ENCODE measurements at regions not wholly inside any gene's neighbourhood (a gene's known extent, or its start where the extent isn't known, plus 50 kb on each side); places are given as distances from the start of the nearest gene placed in this dataset.

- DNase-seq (ENCODE audit: low read depth): no peak
- no peak for TF ChIP-seq CTCF (IDR thresholded peaks at IDR 0.05; ENCODE audit: insufficient read depth, low read length)
- H3K4me3 ChIP-seq (ENCODE audit: low read depth, low read length): no peak overlapping the region
These were observed 455.7 kb upstream of the TLE4 start for GRCh38 chr9:79116041-79116440.

- no peak for DNase-seq (ENCODE audit: low read depth)
- no peak overlapping the region for H3K4me3 ChIP-seq (ENCODE audit: low read depth, low read length)
- TF ChIP-seq CTCF (IDR thresholded peaks at IDR 0.05; ENCODE audit: insufficient read depth, low read length): no peak
These were observed 455.1 kb upstream of the TLE4 start for GRCh38 chr9:79116709-79117108.

GRCh38 chr9:79120533-79120932 lies 451.2 kb upstream of the TLE4 start:
- DNase-seq (ENCODE audit: low read depth): no peak
- no peak overlapping the region for H3K4me3 ChIP-seq (ENCODE audit: low read depth, low read length)
- no peak for TF ChIP-seq CTCF (IDR thresholded peaks at IDR 0.05; ENCODE audit: insufficient read depth, low read length)

GRCh38 chr9:79120941-79121340 lies 450.8 kb upstream of the TLE4 start:
- peak; percentile 18 for DNase-seq (ENCODE audit: low read depth)
- no peak overlapping the region for H3K4me3 ChIP-seq (ENCODE audit: low read depth, low read length)
- TF ChIP-seq CTCF (IDR thresholded peaks at IDR 0.05; ENCODE audit: insufficient read depth, low read length): no peak

- DNase-seq (ENCODE audit: low read depth): peak; percentile 14
These were observed 448.4 kb upstream of the TLE4 start for GRCh38 chr9:79123415-79123814.

GRCh38 chr9:79127661-79128060 lies 444.1 kb upstream of the TLE4 start:
- no peak for TF ChIP-seq CTCF (IDR thresholded peaks at IDR 0.05; ENCODE audit: insufficient read depth, low read length)
- H3K4me3 ChIP-seq (ENCODE audit: low read depth, low read length): no peak overlapping the region
- no peak for DNase-seq (ENCODE audit: low read depth)

More at GRCh38 chr9:79123415-79123814, 448.4 kb upstream of the TLE4 start:
- no peak for TF ChIP-seq CTCF (IDR thresholded peaks at IDR 0.05; ENCODE audit: insufficient read depth, low read length)
- H3K4me3 ChIP-seq (ENCODE audit: low read depth, low read length): no peak overlapping the region

- peak; percentile 85 for TF ChIP-seq CTCF (IDR thresholded peaks at IDR 0.05; ENCODE audit: insufficient read depth, low read length)
- DNase-seq (ENCODE audit: low read depth): peak; percentile 68
- H3K4me3 ChIP-seq (ENCODE audit: low read depth, low read length): no peak overlapping the region
These were observed 441.8 kb upstream of the TLE4 start for GRCh38 chr9:79129865-79130480.

All from fibroblast of the aortic adventitia (primary cell).